HG03025 (cell line): ENCODE measurements at regions not wholly inside any gene's neighbourhood (a gene's known extent, or its start where the extent isn't known, plus 50 kb on each side); places are given as distances from the start of the nearest gene placed in this dataset.
"Not testable (repeated sequence)": the region's sequence is repeated elsewhere in the genome, so short reads cannot be mapped to it uniquely, and the experiment has no call there.

Experiments
- ATAC-seq: cut with Tn5 transposase; IDR thresholded peaks from one replicate; pipeline ENCODE4 v1.9.1; 2021; ENCODE audit warnings: mild to moderate bottlenecking, moderate library complexity; ENCODE audit not compliant: unreplicated experiment, low FRiP score

- ATAC-seq: no peak
Measured at GRCh38 chr9:21688108-21689102, 114.0 kb upstream of the MTAP start.

- no peak for ATAC-seq
Measured at GRCh38 chr9:21689854-21690253, 112.6 kb upstream of the MTAP start.

GRCh38 chr9:21690561-21690960, 111.9 kb upstream of the MTAP start:
- ATAC-seq: no peak

GRCh38 chr9:21692390-21692789, 110.0 kb upstream of the MTAP start:
- no peak for ATAC-seq

- no peak for ATAC-seq
Measured at GRCh38 chr9:21694424-21694823, 108.0 kb upstream of the MTAP start.

GRCh38 chr9:21695443-21695842, 107.0 kb upstream of the MTAP start:
- no peak for ATAC-seq

- ATAC-seq: no peak
Measured at GRCh38 chr9:21695874-21696341, 106.5 kb upstream of the MTAP start.

GRCh38 chr9:21696411-21696871, 106.0 kb upstream of the MTAP start:
- ATAC-seq: no peak

- no peak for ATAC-seq
Measured at GRCh38 chr9:21708260-21708711, 94.2 kb upstream of the MTAP start.

- no peak for ATAC-seq
Measured at GRCh38 chr9:21708856-21709255, 93.6 kb upstream of the MTAP start.

GRCh38 chr9:21709464-21710058, 92.9 kb upstream of the MTAP start:
- peak; percentile 62 for ATAC-seq

- ATAC-seq: no peak
Measured at GRCh38 chr9:21710548-21711191, 91.8 kb upstream of the MTAP start.

- peak; percentile 61 for ATAC-seq
Measured at GRCh38 chr9:21711504-21711903, 90.9 kb upstream of the MTAP start.

GRCh38 chr9:21715408-21715807, 87.0 kb upstream of the MTAP start:
- ATAC-seq: no peak

GRCh38 chr9:21720758-21721157, 81.7 kb upstream of the MTAP start:
- no peak for ATAC-seq

GRCh38 chr9:21727411-21727810, 75.0 kb upstream of the MTAP start:
- not testable (repeated sequence) for ATAC-seq

GRCh38 chr9:21728781-21729180, 73.7 kb upstream of the MTAP start:
- ATAC-seq: no peak

GRCh38 chr9:21729648-21730047, 72.8 kb upstream of the MTAP start:
- ATAC-seq: no peak

GRCh38 chr9:21730899-21731298, 71.5 kb upstream of the MTAP start:
- ATAC-seq: no peak

GRCh38 chr9:21741151-21741550, 61.3 kb upstream of the MTAP start:
- ATAC-seq: no peak

GRCh38 chr9:21744320-21744719, 58.1 kb upstream of the MTAP start:
- no peak for ATAC-seq
